Heart right ventricle (tissue), 16 donors: ENCODE measurements at regions not wholly inside any gene's neighbourhood (a gene's known extent, or its start where the extent isn't known, plus 50 kb on each side); places are given as distances from the start of the nearest gene placed in this dataset.

Experiments used
- ATAC-seq, 8 donors: fragments of 200-7000 bp; cut with Tn5 transposase; one replicate each; pipeline ENCODE4 v1.9.1; 2020; ENCODE audit warnings: mild to moderate bottlenecking in 8 of 8, moderate library complexity in 8 of 8, moderate number of reproducible peaks in 1 of 8
- DNase-seq, 2 donors: peaks; one replicate each; pipeline ENCODE4 v3.0.0-alpha.2; 2020
- H3K27ac ChIP-seq, 10 donors: fragments of 200-600 bp; sonication (generic) in 2 of 10; one replicate each; pipeline versions ENCODE4 v1.5.0 to v1.8.0; 2020 to 2022; ENCODE audit warnings: mild to moderate bottlenecking in 3 of 10
- H3K27me3 ChIP-seq, 7 donors: fragments of 200-600 bp; one replicate each; pipeline ENCODE4 v1.8.0; 2021 to 2022; ENCODE audit warnings: mild to moderate bottlenecking in 2 of 7
- H3K36me3 ChIP-seq, 9 donors: fragments of 200-600 bp; sonication (generic) in 1 of 9; one replicate each; pipeline versions ENCODE4 v1.5.0 to v1.8.0; 2020 to 2022; ENCODE audit warnings: mild to moderate bottlenecking in 2 of 9
- H3K4me1 ChIP-seq, 9 donors: fragments of 200-600 bp; sonication (generic) in 1 of 9; one replicate each; pipeline versions ENCODE4 v1.5.0 to v1.8.0; 2020 to 2022; ENCODE audit warnings: mild to moderate bottlenecking in 4 of 9
- H3K4me3 ChIP-seq, 10 donors: fragments of 200-600 bp; sonication (generic) in 2 of 10; one replicate each; pipeline versions ENCODE4 v1.5.0 to v1.8.0; 2020 to 2022; ENCODE audit warnings: mild to moderate bottlenecking in 7 of 10, moderate library complexity in 2 of 10
- H3K9me3 ChIP-seq, 11 donors: fragments of 200-600 bp in 10 of 11; sonication (generic) in 2 of 11; one replicate each; pipeline versions ENCODE4 v1.5.0 to v1.8.0; 2013 to 2022; ENCODE audit warnings: mild to moderate bottlenecking in 2 of 11, control low read depth in 1 of 11, moderate library complexity in 1 of 11
- CTCF ChIP-seq, 9 donors: fragments of 200-600 bp; sonication (generic) in 2 of 9; IDR thresholded peaks; one replicate each; pipeline versions ENCODE4 v1.5.0 to v1.8.0; 2021 to 2022; ENCODE audit warnings: antibody characterized with exemption in 9 of 9, mild to moderate bottlenecking in 5 of 9, moderate library complexity in 1 of 9
- WGBS, 2 donors: extraction: QIAGEN DNeasy Blood & Tissue Kit; methylation state at CpG; one replicate each; pipeline ENCODE4 v1.1.7; 2013; ENCODE audit warnings: inconsistent platforms in 1 of 2; 5-methylcytosine and 5-hydroxymethylcytosine counted together
- intact Hi-C, 10 donors: fragments of 100-400 bp; cut with DNase I; formaldehyde crosslinking; loops; one replicate each; pipeline versions ENCODE4 v1.11.1 to v1.14.2; 2022
- donor health status: Arrhythmogenic right ventricular cardiomyopathy.
- donor health status: ischemic (EF 13 %, LVEDD 7.1; RV severe dilation, severe dysfunction).
- donor health status: healthy with polysubstance abuse.
- donor health status: DM: no; HTN: yes; CAD: no.
- donor health status: DM: no; HTN: no; CAD: no.
- donor health status: ischemic (EF 25% LVEDD 6.9; RV normal size, moderate dysfunction).
- donor health status: ischemic (EF 25% LVEDD 5.7; RV mildly dilated, moderate dysfunction).
- donor health status: healthy.
- donor health status: DM: yes; HTN: yes; CAD: no.
- donor health status: Ischemic cardiomyopathy.
- donor health status: ischemic (EF 35%, LVEDD 5.7; RV mildly dilated, moderate dysfunction).
- donor health status: nonischemic (EF 11% LVEDD 7.7; RV severe dilation, severe dysfunction).
- donor health status: DM: yes; HTN: yes; CAD: no.
- donor health status: PGD.
- donor health status: ischemic (EF 29% LVEDD 5.4; RV normal size, mild dysfunction).
- donor health status: nonischemic (EF 23%, LVEDD 6.1; RV moderate dilation, normal function).

DNA sequence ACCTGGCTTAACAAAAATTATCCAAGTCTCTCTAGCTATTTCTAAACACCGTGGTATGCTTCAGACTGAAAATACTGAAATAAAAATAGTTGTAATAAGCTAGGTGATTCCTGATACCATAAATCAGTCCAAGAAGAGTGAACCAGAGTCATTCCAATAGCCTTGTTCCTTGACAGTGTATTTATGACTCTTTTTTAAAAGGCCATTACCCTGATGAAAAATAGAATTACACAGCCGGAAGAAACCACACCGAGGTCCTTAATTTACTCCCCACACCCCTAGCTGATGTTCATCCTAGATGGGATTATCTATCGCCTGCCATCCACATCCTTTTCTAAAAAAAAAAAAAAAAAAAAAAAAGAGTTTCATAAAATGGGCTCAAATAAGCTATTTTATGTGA is 457.6 kb upstream of the GRAMD2B start:
- H3K27me3 ChIP-seq: no peaks in the 10 kb centered on the region
- no peaks in the 10 kb centered on the region for H3K4me1 ChIP-seq
- WGBS, 2 donors: 96 to 97% methylated on average over 4 of the region's 4 CpGs
- ATAC-seq (no peak), DNase-seq (no peak)
- no peak for TF ChIP-seq CTCF (IDR thresholded peaks at IDR 0.05)
- H3K27ac ChIP-seq: no peak overlapping the region
- H3K4me3 ChIP-seq: no peak overlapping the region
- intact Hi-C loops: no loop called here
- no peaks in the 10 kb centered on the region for H3K36me3 ChIP-seq
- H3K9me3 ChIP-seq: no peaks in the 10 kb centered on the region

GRCh38 chr5:125967576-125967975 is 455.6 kb upstream of the GRAMD2B start:
- DNase-seq (no peak), ATAC-seq (no peak)
- H3K27ac ChIP-seq: no peak overlapping the region
- H3K36me3 ChIP-seq: no peaks in the 10 kb centered on the region
- H3K4me3 ChIP-seq: no peak overlapping the region
- no peaks in the 10 kb centered on the region for H3K27me3 ChIP-seq
- no peaks in the 10 kb centered on the region for H3K9me3 ChIP-seq
- H3K4me1 ChIP-seq: no peaks in the 10 kb centered on the region
- no peak for TF ChIP-seq CTCF (IDR thresholded peaks at IDR 0.05)
- intact Hi-C loops: no loop called here

- intact Hi-C loops: no loop called here
- Histone ChIP-seq H3K4me1 (no peaks in the 10 kb centered on the region), H3K4me3 (no peak overlapping the region), H3K9me3 (no peaks in the 10 kb centered on the region), H3K27ac (no peak overlapping the region), H3K27me3 (no peaks in the 10 kb centered on the region), H3K36me3 (no peaks in the 10 kb centered on the region)
- no peak for TF ChIP-seq CTCF (IDR thresholded peaks at IDR 0.05)
- ATAC-seq: no peak
- WGBS, 2 donors: 77 to 84% methylated on average over 6 of the region's 6 CpGs
- no peak for DNase-seq
These were observed 454.0 kb upstream of the GRAMD2B start for GRCh38 chr5:125969011-125969813.

DNA sequence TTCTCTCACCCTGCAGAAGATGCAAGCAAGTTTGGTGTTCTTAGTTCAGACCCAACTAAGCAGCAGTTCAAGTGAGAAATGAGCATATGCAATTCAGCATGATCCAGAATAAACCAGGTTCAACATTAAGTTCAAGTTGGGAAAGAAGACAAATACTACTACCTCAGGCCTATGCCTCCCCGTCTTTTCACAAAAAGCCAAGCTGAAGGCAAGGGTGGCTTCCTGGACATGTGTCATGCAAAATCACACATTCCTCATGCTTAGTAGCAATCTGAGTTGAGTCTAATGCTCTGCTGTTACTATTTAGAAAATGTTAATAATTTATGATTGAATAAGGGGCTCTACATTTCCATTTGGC is 453.4 kb upstream of the GRAMD2B start:
- H3K27me3 ChIP-seq: no peaks in the 10 kb centered on the region
- no peak overlapping the region for H3K27ac ChIP-seq
- H3K4me3 ChIP-seq: no peak overlapping the region
- H3K9me3 ChIP-seq: no peaks in the 10 kb centered on the region
- WGBS, 2 donors: 95 to 97% methylated on average over 1 of the region's 1 CpG
- ATAC-seq (no peak), DNase-seq (no peak)
- TF ChIP-seq CTCF (IDR thresholded peaks at IDR 0.05): no peak
- no peaks in the 10 kb centered on the region for H3K4me1 ChIP-seq
- no peaks in the 10 kb centered on the region for H3K36me3 ChIP-seq
- intact Hi-C loops: no loop called here
